T47D (cell line): ENCODE measurements at regions not wholly inside any gene's neighbourhood (a gene's known extent, or its start where the extent isn't known, plus 50 kb on each side); places are given as distances from the start of the nearest gene placed in this dataset.

ENCODE experiments used
- DNase-seq, 2 experiments: peaks; one replicate each; pipeline versions ENCODE4 v3.0.0 to v3.0.0-alpha.2; 2011 to 2012; ENCODE audit warnings: low read depth in 1 of 2, low spot score in 1 of 2
- JUND ChIP-seq: IDR thresholded peaks from 2 replicates; pipeline ENCODE4 v1.6.1; 2012; ENCODE audit warnings: low read depth
- in situ Hi-C: cut with HindIII; loops from 2 replicates; pipeline ENCODE4 v1.10.0; 2016; ENCODE audit warnings: low sequenced_read_pairs, low pct_unique_long_range_greater_than_20kb

GRCh38 chr17:12507026-12507595, 158.6 kb upstream of the MYOCD start:
- no peak for DNase-seq
- TF ChIP-seq JUND: no peak
- in situ Hi-C loops: no loop called here

- in situ Hi-C loops: no loop called here
- no peak for DNase-seq
- no peak for TF ChIP-seq JUND
These were observed 155.9 kb upstream of the MYOCD start for GRCh38 chr17:12509801-12510200.

DNA sequence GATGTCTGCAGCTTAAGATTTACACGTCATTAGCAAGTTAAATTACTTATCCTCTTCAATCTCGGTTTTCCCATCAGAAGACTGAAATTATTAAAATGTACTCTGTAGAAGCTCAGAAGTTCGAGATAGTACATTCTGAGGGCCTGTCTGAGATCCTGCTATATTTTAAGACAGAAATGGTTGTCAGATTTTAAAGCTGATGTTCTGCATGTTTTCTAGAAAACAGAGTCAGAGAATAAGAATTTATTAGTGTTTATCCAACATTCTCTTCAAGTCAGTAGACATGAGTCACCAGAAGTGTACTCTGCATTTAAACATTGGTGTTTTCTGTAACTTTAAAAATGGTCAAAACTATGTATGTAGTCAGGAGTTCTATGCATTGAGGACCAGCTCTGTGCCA, 155.2 kb upstream of the MYOCD start:
- in situ Hi-C loops: no loop called here
- DNase-seq: no peak
- TF ChIP-seq JUND: no peak

DNA sequence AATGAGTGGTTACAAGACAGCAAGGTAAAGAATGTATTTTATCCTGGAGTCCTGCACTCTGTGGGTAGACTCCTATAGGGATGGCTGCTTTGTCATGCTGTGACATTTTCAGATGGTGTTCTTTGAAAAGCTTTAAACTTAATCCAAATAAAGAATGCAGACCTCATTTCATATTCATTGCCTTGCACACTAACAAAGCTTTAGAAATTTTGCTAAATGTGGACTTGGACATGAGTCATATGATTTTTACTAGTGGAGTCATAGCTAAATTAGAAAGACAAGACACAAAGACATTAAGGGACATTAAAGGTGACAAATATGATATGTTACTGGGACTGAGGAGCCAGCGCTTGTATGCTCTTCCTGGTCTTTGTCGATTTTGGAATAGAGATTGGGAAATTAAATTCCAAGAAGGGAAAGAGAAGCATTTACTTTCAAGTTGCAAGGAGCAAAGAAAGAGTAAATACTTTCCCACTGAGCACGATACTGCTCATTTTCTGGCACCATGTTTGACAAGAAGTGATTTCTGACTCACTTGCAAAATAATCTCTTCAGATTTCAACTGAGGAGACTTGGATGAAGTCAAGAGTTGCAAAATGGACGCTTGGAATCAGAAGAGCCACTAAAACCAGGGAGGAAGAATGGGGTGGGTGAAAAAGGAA, 152.9 kb upstream of the MYOCD start:
- in situ Hi-C loops: no loop called here
- no peak for TF ChIP-seq JUND
- DNase-seq: no peak

DNA sequence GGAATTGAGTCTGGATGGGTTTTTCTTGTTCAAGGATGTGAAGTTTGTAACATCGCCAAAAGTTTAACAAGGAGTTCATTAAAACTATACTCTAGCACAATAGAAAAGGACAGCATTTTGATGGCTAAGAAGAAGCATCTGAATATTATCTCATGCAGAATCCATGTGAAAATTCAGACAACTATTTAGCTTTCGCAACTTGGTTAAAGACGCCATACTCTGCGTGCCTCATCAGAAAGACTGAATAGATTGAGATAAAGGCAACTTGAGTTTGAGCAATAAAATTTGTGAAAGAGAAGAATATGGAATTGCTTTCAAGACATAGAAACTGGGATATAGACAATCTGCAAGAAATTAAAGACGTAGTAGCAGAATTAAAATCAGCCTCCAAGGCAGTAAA, 151.1 kb upstream of the MYOCD start:
- TF ChIP-seq JUND: no peak
- in situ Hi-C loops: no loop called here

GRCh38 chr17:12519956-12520594, 145.6 kb upstream of the MYOCD start:
- in situ Hi-C loops: no loop called here

More for the DNA sequence above, 151.1 kb upstream of the MYOCD start:
- DNase-seq: no peak

GRCh38 chr17:12521416-12521815, 144.3 kb upstream of the MYOCD start:
- DNase-seq: no peak
- TF ChIP-seq JUND: no peak
- in situ Hi-C loops: no loop called here

More at GRCh38 chr17:12519956-12520594, 145.6 kb upstream of the MYOCD start:
- no peak for DNase-seq
- no peak for TF ChIP-seq JUND

DNA sequence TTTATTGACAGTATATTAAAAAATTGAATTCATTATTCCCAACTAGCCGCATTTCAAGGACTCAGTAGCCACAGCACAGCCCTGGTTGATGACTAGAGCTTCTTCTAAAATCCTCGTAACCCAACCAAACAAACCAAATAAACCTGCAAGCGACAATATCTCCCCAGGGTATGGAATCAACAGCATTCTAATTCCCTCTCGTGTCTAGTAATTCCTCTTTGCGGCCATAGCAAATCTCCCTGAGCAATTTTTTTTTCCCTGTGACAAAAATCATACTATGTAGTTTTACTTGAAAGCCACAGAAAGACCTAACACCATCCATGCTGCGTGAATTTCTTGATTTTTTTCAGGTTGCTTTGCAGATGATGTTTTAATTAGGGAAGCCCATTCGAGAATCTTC, 143.4 kb upstream of the MYOCD start:
- peak in 1 of 2 experiments; percentile 48 for DNase-seq
- TF ChIP-seq JUND: no peak
- in situ Hi-C loops: no loop called here

- in situ Hi-C loops: no loop called here
- TF ChIP-seq JUND: no peak
- peak; percentile 7 to 62 for DNase-seq
These were observed 142.9 kb upstream of the MYOCD start for GRCh38 chr17:12522743-12523183.

DNA sequence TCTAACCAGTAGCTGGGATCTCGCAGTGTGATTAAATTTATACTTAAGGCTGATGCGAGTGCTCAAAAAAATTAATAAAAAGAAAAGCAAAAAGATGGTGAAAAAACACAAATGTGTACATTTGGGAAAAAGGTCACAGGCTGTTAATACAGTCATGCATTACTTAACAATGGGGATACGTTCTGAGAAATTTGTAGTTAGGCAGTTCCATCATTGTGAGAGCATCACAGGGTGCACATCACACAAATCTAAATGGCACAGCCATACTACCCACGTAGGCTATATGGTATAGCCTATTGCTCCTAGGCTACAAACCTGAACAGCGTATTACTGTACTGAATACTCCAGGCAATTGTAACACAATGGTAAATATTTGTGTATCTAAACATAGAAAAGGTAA, 142.4 kb upstream of the MYOCD start:
- DNase-seq: no peak
- no peak for TF ChIP-seq JUND
- in situ Hi-C loops: no loop called here

GRCh38 chr17:12528036-12528435, 137.7 kb upstream of the MYOCD start:
- in situ Hi-C loops: no loop called here
- no peak for DNase-seq

DNA sequence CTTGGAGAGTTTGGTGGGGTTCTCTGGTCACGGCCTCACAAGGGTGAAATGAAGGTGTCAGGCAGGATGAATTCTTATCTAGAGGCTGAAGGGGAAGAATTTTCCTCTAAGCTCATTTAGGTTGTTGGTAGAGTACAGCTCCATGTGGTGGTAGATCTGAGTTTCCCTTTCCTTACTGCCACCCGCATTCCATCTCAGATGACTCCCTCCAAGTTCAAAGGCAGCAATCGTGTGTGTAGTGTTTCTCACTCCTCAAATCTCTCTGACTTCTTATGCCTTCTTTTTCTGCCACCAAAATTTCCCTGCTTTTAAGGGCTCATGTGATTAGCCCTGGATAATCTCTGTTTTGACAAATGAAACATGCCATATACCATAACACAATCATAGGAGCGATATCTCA, 135.5 kb upstream of the MYOCD start:
- TF ChIP-seq JUND: no peak
- in situ Hi-C loops: no loop called here
- DNase-seq: no peak

More at GRCh38 chr17:12528036-12528435, 137.7 kb upstream of the MYOCD start:
- TF ChIP-seq JUND: no peak

- DNase-seq: peak in 1 of 2 experiments; percentile 9
- no peak for TF ChIP-seq JUND
- in situ Hi-C loops: no loop called here
These were observed 129.7 kb upstream of the MYOCD start for GRCh38 chr17:12536021-12536420.

DNA sequence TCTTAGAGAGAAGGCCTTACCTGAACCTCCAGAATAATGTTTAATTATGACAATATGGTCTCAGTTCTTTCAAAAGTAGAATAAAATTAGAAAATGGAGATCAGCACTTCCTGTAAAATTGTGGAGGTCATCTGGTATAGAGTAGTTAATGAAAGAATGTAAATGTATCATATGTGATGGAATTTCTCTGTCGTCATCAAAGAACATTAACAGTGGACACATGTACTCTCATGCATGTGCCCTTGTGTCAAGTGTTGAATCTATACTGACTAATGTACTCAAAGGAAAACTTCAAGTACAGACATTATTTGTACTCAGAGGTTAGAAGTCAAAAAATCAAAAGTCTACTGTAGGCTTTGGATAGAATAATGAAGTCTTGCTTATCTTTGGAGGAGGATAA, 129.2 kb upstream of the MYOCD start:
- TF ChIP-seq JUND: no peak
- in situ Hi-C loops: no loop called here
- DNase-seq: no peak
